Prostate gland (tissue), 2 donors: ENCODE measurements at regions not wholly inside any gene's neighbourhood (a gene's known extent, or its start where the extent isn't known, plus 50 kb on each side); places are given as distances from the start of the nearest gene placed in this dataset.

Source experiments
- DNase-seq: peaks from one replicate; pipeline ENCODE4 v3.0.0-alpha.2; 2019; ENCODE audit warnings: low spot score
- H3K27ac ChIP-seq, 2 donors: fragments of 200-600 bp; sonication (generic); 2 replicates each; pipeline ENCODE4 v1.5.1; 2017 to 2019
- H3K27me3 ChIP-seq: fragments of 200-600 bp; sonication (generic); replicated peaks from 2 replicates; pipeline ENCODE4 v1.5.1; 2019; ENCODE audit not compliant: insufficient read depth
- H3K36me3 ChIP-seq, 2 donors: fragments of 200-600 bp; sonication (generic); 1 replicate in 1 of 2; 2 replicates in 1 of 2; pipeline versions ENCODE4 v1.5.1 to v1.8.1; 2017 to 2019
- H3K4me1 ChIP-seq: fragments of 200-600 bp; sonication (generic); replicated peaks from 2 replicates; pipeline ENCODE4 v1.5.1; 2019
- H3K4me3 ChIP-seq, 2 donors: fragments of 200-600 bp; sonication (generic); 2 replicates each; pipeline ENCODE4 v1.5.1; 2017 to 2019
- H3K9me3 ChIP-seq: fragments of 200-600 bp; sonication (generic); 2 replicates; pipeline ENCODE4 v1.5.1; 2017
- CTCF ChIP-seq, 4 experiments: fragments of 200-600 bp in 2 of 4; fragments of 450-650 bp in 2 of 4; sonication (generic) in 2 of 4; IDR thresholded peaks; 1 replicate in 3 of 4; 2 replicates in 1 of 4; pipeline ENCODE4 v1.5.1; 2016 to 2019; ENCODE audit warnings: antibody characterized with exemption in 4 of 4, mild to moderate bottlenecking in 2 of 4, moderate library complexity in 2 of 4
- POLR2A ChIP-seq: fragments of 450-650 bp; IDR thresholded peaks from one replicate; pipeline ENCODE4 v1.6.1; 2016; ENCODE audit warnings: antibody characterized with exemption, mild to moderate bottlenecking
- POLR2AphosphoS5 ChIP-seq: sonication (generic); formaldehyde crosslinking; IDR thresholded peaks from one replicate; pipeline ENCODE4 v1.6.1; 2017; ENCODE audit warnings: antibody characterized with exemption
- WGBS: methylation state at CpG from one replicate; pipeline ENCODE4 v1.1.5; 2018; 5-methylcytosine and 5-hydroxymethylcytosine counted together
- intact Hi-C: fragments of 100-400 bp; cut with DNase I; formaldehyde crosslinking; loops from one replicate; pipeline ENCODE4 v1.14.2; 2022

- Histone ChIP-seq H3K36me3 (no peaks in the 10 kb centered on the region), H3K9me3 (no peaks in the 10 kb centered on the region), H3K4me1 (no peaks in the 10 kb centered on the region), H3K27me3 (no peaks in the 10 kb centered on the region), H3K4me3 (no peak overlapping the region), H3K27ac (no peak overlapping the region)
- intact Hi-C loops, result no loop called here
- no peak for DNase-seq
- TF ChIP-seq CTCF (IDR thresholded peaks at IDR 0.05), result no peak
- no peak for TF ChIP-seq POLR2AphosphoS5
- 78% methylated on average over 2 of the region's 2 CpGs for WGBS
These were observed 171.5 kb upstream of the ADCY1 start for GRCh38 chr7:45402480-45403218.

GRCh38 chr7:45404622-45405021 lies 169.5 kb upstream of the ADCY1 start:
- H3K9me3 ChIP-seq, result no peaks in the 10 kb centered on the region
- TF ChIP-seq POLR2AphosphoS5 (no peak), CTCF (IDR thresholded peaks at IDR 0.05) (no peak), POLR2A (no peak)
- intact Hi-C loops, result no loop called here
- H3K27me3 ChIP-seq, result no peaks in the 10 kb centered on the region
- no peaks in the 10 kb centered on the region for H3K36me3 ChIP-seq
- 82% methylated on average over 2 of the region's 2 CpGs for WGBS
- H3K4me3 ChIP-seq, result no peak overlapping the region
- H3K4me1 ChIP-seq, result no peaks in the 10 kb centered on the region
- H3K27ac ChIP-seq, result no peak overlapping the region
- no peak for DNase-seq

GRCh38 chr7:45407730-45408408 lies 166.3 kb upstream of the ADCY1 start:
- Histone ChIP-seq H3K4me1 (no peaks in the 10 kb centered on the region), H3K27ac (no peak overlapping the region), H3K27me3 (no peaks in the 10 kb centered on the region), H3K4me3 (no peak overlapping the region), H3K36me3 (no peaks in the 10 kb centered on the region), H3K9me3 (no peaks in the 10 kb centered on the region)
- intact Hi-C loops, result no loop called here
- 80% methylated on average over 27 of the region's 27 CpGs for WGBS
- TF ChIP-seq POLR2A (no peak), POLR2AphosphoS5 (no peak), CTCF (IDR thresholded peaks at IDR 0.05) (no peak)
- DNase-seq, result no peak

- Histone ChIP-seq H3K27me3 (no peaks in the 10 kb centered on the region), H3K36me3 (no peaks in the 10 kb centered on the region), H3K9me3 (no peaks in the 10 kb centered on the region), H3K27ac (no peak overlapping the region), H3K4me3 (no peak overlapping the region), H3K4me1 (no peaks in the 10 kb centered on the region)
- WGBS, result 85% methylated on average over 5 of the region's 5 CpGs
- no peak for DNase-seq
- intact Hi-C loops, result no loop called here
- TF ChIP-seq CTCF (IDR thresholded peaks at IDR 0.05) (no peak), POLR2A (no peak), POLR2AphosphoS5 (no peak)
These were observed 165.8 kb upstream of the ADCY1 start for GRCh38 chr7:45408409-45408737.

GRCh38 chr7:45410893-45411292 lies 163.3 kb upstream of the ADCY1 start:
- Histone ChIP-seq H3K27ac (no peak overlapping the region), H3K4me3 (no peak overlapping the region), H3K27me3 (no peaks in the 10 kb centered on the region), H3K4me1 (no peaks in the 10 kb centered on the region), H3K9me3 (no peaks in the 10 kb centered on the region), H3K36me3 (no peaks in the 10 kb centered on the region)
- no peak for TF ChIP-seq POLR2A
- no peak for TF ChIP-seq POLR2AphosphoS5
- no peak for TF ChIP-seq CTCF (IDR thresholded peaks at IDR 0.05)
- intact Hi-C loops, result no loop called here
- WGBS, result 81% methylated on average over 2 of the region's 2 CpGs
- DNase-seq, result no peak
